ENCODE measurements at regions not wholly inside any gene's neighbourhood (a gene's known extent, or its start where the extent isn't known, plus 50 kb on each side); places are given as distances from the start of the nearest gene placed in this dataset.

GRCh38 chr5:100479079-100479688 lies 56.0 kb upstream of the FAM174A start:
- TF ChIP-seq CTCF (IDR thresholded peaks at IDR 0.05) (peak in 1 of 4 experiments; percentile 10), POLR2A (IDR thresholded peaks at IDR 0.05) (no peak)
- Histone ChIP-seq H3K27ac (no peak overlapping the region), H3K9me3 (no peaks in the 10 kb centered on the region), H3K4me1 (no peaks in the 10 kb centered on the region), H3K36me3 (no peaks in the 10 kb centered on the region), H3K4me3 (no peak overlapping the region), H3K27me3 (no peaks in the 10 kb centered on the region)
- no peak for DNase-seq
- intact Hi-C loops (cut with DNase I; ENCODE audit: low total_unique reads), result no loop called here

- Histone ChIP-seq H3K4me3 (no peak overlapping the region), H3K27ac (no peak overlapping the region)
- intact Hi-C loops (cut with DNase I; ENCODE audit: low total_unique reads), result no loop called here
Observed at GRCh38 chr5:100472091-100472490, 63.1 kb upstream of the FAM174A start.

GRCh38 chr5:100469767-100470166 lies 65.4 kb upstream of the FAM174A start:
- intact Hi-C loops (cut with DNase I; ENCODE audit: low total_unique reads), result no loop called here
- DNase-seq, result no peak
- Histone ChIP-seq H3K36me3 (no peaks in the 10 kb centered on the region), H3K4me1 (no peaks in the 10 kb centered on the region), H3K9me3 (no peaks in the 10 kb centered on the region), H3K27ac (no peak overlapping the region), H3K4me3 (no peak overlapping the region), H3K27me3 (no peaks in the 10 kb centered on the region)
- TF ChIP-seq CTCF (IDR thresholded peaks at IDR 0.05) (no peak), POLR2A (IDR thresholded peaks at IDR 0.05) (no peak)

More at GRCh38 chr5:100472091-100472490, 63.1 kb upstream of the FAM174A start:
- Histone ChIP-seq H3K4me1 (no peaks in the 10 kb centered on the region), H3K36me3 (no peaks in the 10 kb centered on the region), H3K27me3 (no peaks in the 10 kb centered on the region), H3K9me3 (no peaks in the 10 kb centered on the region)
- DNase-seq, result no peak
- TF ChIP-seq CTCF (IDR thresholded peaks at IDR 0.05) (no peak), POLR2A (IDR thresholded peaks at IDR 0.05) (no peak)

- no peak for DNase-seq
- H3K36me3 ChIP-seq, result no peaks in the 10 kb centered on the region
- intact Hi-C loops (cut with DNase I; ENCODE audit: low total_unique reads), result no loop called here
- no peak overlapping the region for H3K27ac ChIP-seq
- no peaks in the 10 kb centered on the region for H3K4me1 ChIP-seq
- H3K9me3 ChIP-seq, result no peaks in the 10 kb centered on the region
- H3K4me3 ChIP-seq, result no peak overlapping the region
- TF ChIP-seq CTCF (IDR thresholded peaks at IDR 0.05) (no peak), POLR2A (IDR thresholded peaks at IDR 0.05) (no peak)
- H3K27me3 ChIP-seq, result no peaks in the 10 kb centered on the region
Observed at GRCh38 chr5:100464418-100464817, 70.8 kb upstream of the FAM174A start.

GRCh38 chr5:100456615-100457014 lies 78.6 kb upstream of the FAM174A start:
- Histone ChIP-seq H3K27me3 (no peaks in the 10 kb centered on the region), H3K36me3 (no peaks in the 10 kb centered on the region), H3K27ac (no peak overlapping the region), H3K9me3 (no peaks in the 10 kb centered on the region), H3K4me1 (no peaks in the 10 kb centered on the region), H3K4me3 (no peak overlapping the region)
- TF ChIP-seq CTCF (IDR thresholded peaks at IDR 0.05), result no peak
- TF ChIP-seq POLR2A (IDR thresholded peaks at IDR 0.05), result no peak
- DNase-seq, result no peak
- intact Hi-C loops (cut with DNase I; ENCODE audit: low total_unique reads), result no loop called here
